Liver (tissue), 8 donors: ENCODE measurements at regions not wholly inside any gene's neighbourhood (a gene's known extent, or its start where the extent isn't known, plus 50 kb on each side); places are given as distances from the start of the nearest gene placed in this dataset.
A peak's percentile ranks its signal among the peaks of the same experiment; 100 is the strongest.

Experiments
- DNase-seq: peaks from one replicate; pipeline ENCODE4 v3.0.0-alpha.2; 2017; ENCODE audit warnings: low spot score
- H3K27ac ChIP-seq, 2 donors: one replicate each; pipeline ENCODE4 v1.7.0; 2013; ENCODE audit warnings: inconsistent platforms in 2 of 2, low read length in 2 of 2, control low read depth in 1 of 2, low read depth in 1 of 2, mild to moderate bottlenecking in 1 of 2
- H3K27me3 ChIP-seq, 4 donors: one replicate each; pipeline versions ENCODE4 v1.6.1 to v1.7.0; 2013; ENCODE audit warnings: low read length in 3 of 4, inconsistent platforms in 1 of 4, mild to moderate bottlenecking in 1 of 4, moderate library complexity in 1 of 4; ENCODE audit not compliant: control insufficient read depth in 4 of 4, insufficient read depth in 4 of 4
- H3K36me3 ChIP-seq, 4 donors: one replicate each; pipeline versions ENCODE4 v1.6.1 to v1.7.0; 2013; ENCODE audit warnings: low read length in 3 of 4, mild to moderate bottlenecking in 3 of 4, low read depth in 1 of 4, moderate library complexity in 1 of 4; ENCODE audit not compliant: control insufficient read depth in 4 of 4, insufficient read depth in 3 of 4
- H3K4me1 ChIP-seq, 4 donors: one replicate each; pipeline versions ENCODE4 v1.6.1 to v1.7.0; 2013; ENCODE audit warnings: low read length in 3 of 4, mild to moderate bottlenecking in 3 of 4, moderate library complexity in 1 of 4; ENCODE audit not compliant: control insufficient read depth in 4 of 4, insufficient read depth in 4 of 4
- H3K4me3 ChIP-seq, 3 donors: one replicate each; pipeline versions ENCODE4 v1.6.1 to v1.7.0; 2013; ENCODE audit warnings: low read length in 3 of 3, control low read depth in 1 of 3, low read depth in 1 of 3, mild to moderate bottlenecking in 1 of 3
- H3K9ac ChIP-seq, 2 donors: one replicate each; pipeline ENCODE4 v1.7.0; 2013; ENCODE audit warnings: low read length in 2 of 2, mild to moderate bottlenecking in 2 of 2, moderate library complexity in 2 of 2, control low read depth in 1 of 2, low read depth in 1 of 2
- H3K9me3 ChIP-seq, 4 donors: one replicate each; pipeline versions ENCODE4 v1.6.1 to v1.7.0; 2013; ENCODE audit warnings: low read length in 3 of 4; ENCODE audit not compliant: control insufficient read depth in 4 of 4
- ATF3 ChIP-seq: IDR thresholded peaks from 2 replicates; pipeline ENCODE4 v1.6.1; 2016; ENCODE audit warnings: antibody characterized with exemption
- CTCF ChIP-seq: fragments of 150-350 bp; IDR thresholded peaks from 2 replicates; pipeline ENCODE4 v1.5.1; 2017; ENCODE audit warnings: improper control_type of control experiment, low read depth, low read length; ENCODE audit not compliant: missing input control
- EGR1 ChIP-seq, 2 donors: IDR thresholded peaks; 2 replicates each; pipeline ENCODE4 v1.6.1; 2016 to 2018; ENCODE audit warnings: antibody characterized with exemption in 2 of 2, low read depth in 2 of 2
- FOXA1 ChIP-seq: IDR thresholded peaks from 2 replicates; pipeline ENCODE4 v1.6.1; 2016; ENCODE audit warnings: antibody characterized with exemption
- FOXA2 ChIP-seq: IDR thresholded peaks from 2 replicates; pipeline ENCODE4 v1.6.1; 2016; ENCODE audit warnings: antibody characterized with exemption
- GABPA ChIP-seq, 2 donors: IDR thresholded peaks in 1 of 2; conservative IDR thresholded peaks in 1 of 2; 2 replicates each; pipeline ENCODE4 v1.6.1; 2016; ENCODE audit warnings: antibody characterized with exemption in 2 of 2, mild to moderate bottlenecking in 1 of 2, moderate library complexity in 1 of 2
- HNF4A ChIP-seq, 2 donors: conservative IDR thresholded peaks; 2 replicates each; pipeline ENCODE4 v1.6.1; 2016; ENCODE audit warnings: antibody characterized with exemption in 2 of 2, mild to moderate bottlenecking in 2 of 2
- HNF4G ChIP-seq: IDR thresholded peaks from 2 replicates; pipeline ENCODE4 v1.6.1; 2016; ENCODE audit warnings: antibody characterized with exemption
- JUND ChIP-seq, 2 donors: IDR thresholded peaks; 2 replicates each; pipeline ENCODE4 v1.6.1; 2016; ENCODE audit warnings: antibody characterized with exemption in 2 of 2
- MAX ChIP-seq: IDR thresholded peaks from 2 replicates; pipeline ENCODE4 v1.6.1; 2016; ENCODE audit warnings: antibody characterized with exemption
- RAD21 ChIP-seq, 2 donors: IDR thresholded peaks; 2 replicates each; pipeline ENCODE4 v1.6.1; 2016; ENCODE audit warnings: antibody characterized with exemption in 2 of 2, mild to moderate bottlenecking in 2 of 2
- REST ChIP-seq: IDR thresholded peaks from 2 replicates; pipeline ENCODE4 v1.6.1; 2016; ENCODE audit warnings: antibody characterized with exemption, mild to moderate bottlenecking
- RXRA ChIP-seq, 2 donors: IDR thresholded peaks; 2 replicates each; pipeline ENCODE4 v1.6.1; 2017 to 2018; ENCODE audit warnings: antibody characterized with exemption in 2 of 2, mild to moderate bottlenecking in 1 of 2
- SP1 ChIP-seq: IDR thresholded peaks from 2 replicates; pipeline ENCODE4 v1.6.1; 2018; ENCODE audit warnings: antibody characterized with exemption, mild to moderate bottlenecking
- TAF1 ChIP-seq: conservative IDR thresholded peaks from 2 replicates; pipeline ENCODE4 v1.6.1; 2016; ENCODE audit warnings: antibody characterized with exemption, mild to moderate bottlenecking
- YY1 ChIP-seq: IDR thresholded peaks from 2 replicates; pipeline ENCODE4 v1.6.1; 2016; ENCODE audit warnings: antibody characterized with exemption, mild to moderate bottlenecking
- ZBTB33 ChIP-seq: IDR thresholded peaks from 2 replicates; pipeline ENCODE4 v1.6.1; 2016; ENCODE audit warnings: antibody characterized with exemption
- WGBS: extraction: QIAGEN DNeasy Blood & Tissue Kit; methylation state at CpG from one replicate; pipeline ENCODE4 v1.1.7; 2013; 5-methylcytosine and 5-hydroxymethylcytosine counted together
- donor health status: healthy.
- donor health status: healthy.
- donor health status: healthy.
- donor health status: healthy.
- donor health status: healthy.

GRCh38 chr5:68745448-68745847 is 348.4 kb upstream of the SLC30A5 start:
- Histone ChIP-seq H3K27ac (peak overlapping the region; percentile 92 to 95), H3K36me3 (peaks cover 0 to 7% (median 0%) of the 10 kb centered on the region in 4 donors), H3K4me3 (peak overlapping the region; percentile 27 to 76 (median 68)), H3K4me1 (peaks cover 5 to 54% (median 20%) of the 10 kb centered on the region in 4 donors), H3K9ac (peak overlapping the region; percentile 89 to 97), H3K27me3 (no peaks in the 10 kb centered on the region), H3K9me3 (no peaks in the 10 kb centered on the region)
- TF ChIP-seq ZBTB33 (no peak), RAD21 (IDR thresholded peaks at IDR 0.05) (peak; percentile 79 to 88), ATF3 (no peak), MAX (no peak), HNF4G (no peak), REST (peak; percentile 29), JUND (IDR thresholded peaks at IDR 0.05) (no peak), CTCF (peak; percentile 67), GABPA (IDR thresholded peaks at IDR 0.05 in 1 of 2, conservative IDR thresholded peaks at IDR 0.05 in 1 of 2) (no peak), YY1 (no peak), TAF1 (peak; percentile 19), RXRA (IDR thresholded peaks at IDR 0.05) (peak in 1 of 2 donors; percentile 27), EGR1 (IDR thresholded peaks at IDR 0.05; ENCODE audit: low read depth in 2 of 2) (no peak), SP1 (peak; percentile 20), HNF4A (conservative IDR thresholded peaks at IDR 0.05) (peak in 1 of 2 donors; percentile 15)
- DNase-seq, result no peak

GRCh38 chr5:68746220-68746619 is 347.6 kb upstream of the SLC30A5 start:
- Histone ChIP-seq H3K27ac (peak overlapping the region; percentile 92 to 95), H3K9me3 (no peaks in the 10 kb centered on the region), H3K36me3 (peaks cover 0 to 4% (median 0%) of the 10 kb centered on the region in 4 donors), H3K27me3 (no peaks in the 10 kb centered on the region), H3K9ac (peak overlapping the region; percentile 89 to 97), H3K4me1 (peaks cover 5 to 48% (median 14%) of the 10 kb centered on the region in 4 donors), H3K4me3 (peak overlapping the region; percentile 27 to 76 (median 68))
- WGBS, result 25% methylated on average over 4 of the region's 4 CpGs
- DNase-seq, result no peak
- TF ChIP-seq FOXA2, result no peak
- no peak for TF ChIP-seq CTCF
- no peak for TF ChIP-seq TAF1
- TF ChIP-seq ZBTB33, result no peak
- no peak for TF ChIP-seq RXRA (IDR thresholded peaks at IDR 0.05)
- TF ChIP-seq RAD21 (IDR thresholded peaks at IDR 0.05), result no peak
- no peak for TF ChIP-seq FOXA1
- no peak for TF ChIP-seq GABPA (IDR thresholded peaks at IDR 0.05 in 1 of 2, conservative IDR thresholded peaks at IDR 0.05 in 1 of 2)
- TF ChIP-seq SP1, result no peak
- no peak for TF ChIP-seq ATF3
